Suprapubic skin (tissue), 4 donors: ENCODE measurements at regions not wholly inside any gene's neighbourhood (a gene's known extent, or its start where the extent isn't known, plus 50 kb on each side); places are given as distances from the start of the nearest gene placed in this dataset.

ENCODE experiments used
- DNase-seq, 2 donors: peaks; one replicate each; pipeline ENCODE4 v3.0.0-alpha.2; 2019; ENCODE audit warnings: low spot score in 2 of 2
- H3K27ac ChIP-seq: fragments of 200-600 bp; sonication (generic); one replicate; pipeline ENCODE4 v1.5.1; 2019
- H3K27me3 ChIP-seq: fragments of 200-600 bp; sonication (generic); one replicate; pipeline ENCODE4 v1.5.1; 2019
- H3K36me3 ChIP-seq: fragments of 200-600 bp; sonication (generic); one replicate; pipeline ENCODE4 v1.5.1; 2019
- H3K4me1 ChIP-seq: fragments of 200-600 bp; sonication (generic); one replicate; pipeline ENCODE4 v1.5.1; 2019
- H3K4me3 ChIP-seq: fragments of 200-600 bp; sonication (generic); one replicate; pipeline ENCODE4 v1.5.1; 2019; ENCODE audit warnings: mild to moderate bottlenecking
- H3K9me3 ChIP-seq: fragments of 200-600 bp; sonication (generic); one replicate; pipeline ENCODE4 v1.5.1; 2019
- CTCF ChIP-seq, 2 donors: fragments of 200-600 bp in 1 of 2; fragments of 450-650 bp in 1 of 2; sonication (generic) in 1 of 2; IDR thresholded peaks; one replicate each; pipeline ENCODE4 v1.5.1; 2016 to 2019; ENCODE audit warnings: antibody characterized with exemption in 2 of 2, mild to moderate bottlenecking in 1 of 2, moderate library complexity in 1 of 2
- EP300 ChIP-seq: sonication (generic); formaldehyde crosslinking; IDR thresholded peaks from one replicate; pipeline ENCODE4 v1.6.1; 2017; ENCODE audit warnings: antibody characterized with exemption
- POLR2A ChIP-seq, 2 donors: fragments of 450-650 bp; IDR thresholded peaks; one replicate each; pipeline ENCODE4 v1.6.1; 2017; ENCODE audit warnings: antibody characterized with exemption in 2 of 2, mild to moderate bottlenecking in 2 of 2, moderate library complexity in 2 of 2
- POLR2AphosphoS5 ChIP-seq, 3 donors: sonication (generic); formaldehyde crosslinking; IDR thresholded peaks; one replicate each; pipeline ENCODE4 v1.6.1; 2017; ENCODE audit warnings: antibody characterized with exemption in 3 of 3
- WGBS: methylation state at CpG from one replicate; pipeline ENCODE4 v1.1.5; 2018; 5-methylcytosine and 5-hydroxymethylcytosine counted together

- no peak overlapping the region for H3K4me3 ChIP-seq
- H3K27me3 ChIP-seq = no peaks in the 10 kb centered on the region
- H3K36me3 ChIP-seq = no peaks in the 10 kb centered on the region
- DNase-seq = no peak
- 33% methylated on average over 2 of the region's 2 CpGs for WGBS
- H3K9me3 ChIP-seq = no peaks in the 10 kb centered on the region
- H3K27ac ChIP-seq = no peak overlapping the region
- H3K4me1 ChIP-seq = no peaks in the 10 kb centered on the region
- TF ChIP-seq POLR2AphosphoS5 (IDR thresholded peaks at IDR 0.05) = no peak
- TF ChIP-seq CTCF (IDR thresholded peaks at IDR 0.05) = no peak
- TF ChIP-seq EP300 = no peak
- no peak for TF ChIP-seq POLR2A (IDR thresholded peaks at IDR 0.05)
Observed at GRCh38 chr20:12660918-12661317, 347.9 kb upstream of the SPTLC3 start.

- Histone ChIP-seq H3K27me3 (no peaks in the 10 kb centered on the region), H3K27ac (no peak overlapping the region), H3K4me3 (no peak overlapping the region), H3K4me1 (no peaks in the 10 kb centered on the region), H3K36me3 (no peaks in the 10 kb centered on the region), H3K9me3 (no peaks in the 10 kb centered on the region)
- TF ChIP-seq CTCF (IDR thresholded peaks at IDR 0.05) = no peak
- no peak for TF ChIP-seq POLR2AphosphoS5 (IDR thresholded peaks at IDR 0.05)
- no peak for TF ChIP-seq EP300
- no peak for TF ChIP-seq POLR2A (IDR thresholded peaks at IDR 0.05)
- WGBS = 67% methylated on average over 1 of the region's 1 CpG
- DNase-seq = no peak
Observed at GRCh38 chr20:12670301-12670700, 338.5 kb upstream of the SPTLC3 start.

GRCh38 chr20:12673352-12673751 is 335.4 kb upstream of the SPTLC3 start:
- TF ChIP-seq POLR2A (IDR thresholded peaks at IDR 0.05) (no peak), POLR2AphosphoS5 (IDR thresholded peaks at IDR 0.05) (no peak), CTCF (IDR thresholded peaks at IDR 0.05) (no peak)
- no peak for DNase-seq
- H3K4me3 ChIP-seq = no peak overlapping the region
- H3K36me3 ChIP-seq = no peaks in the 10 kb centered on the region
- no peaks in the 10 kb centered on the region for H3K27me3 ChIP-seq
- WGBS = 89% methylated on average over 5 of the region's 5 CpGs
- no peaks in the 10 kb centered on the region for H3K9me3 ChIP-seq
- no peaks in the 10 kb centered on the region for H3K4me1 ChIP-seq
- H3K27ac ChIP-seq = no peak overlapping the region

- no peak for DNase-seq
- H3K4me3 ChIP-seq = no peak overlapping the region
- H3K27me3 ChIP-seq = no peaks in the 10 kb centered on the region
- H3K9me3 ChIP-seq = no peaks in the 10 kb centered on the region
- TF ChIP-seq EP300 (no peak), POLR2AphosphoS5 (IDR thresholded peaks at IDR 0.05) (no peak)
- no peaks in the 10 kb centered on the region for H3K36me3 ChIP-seq
- H3K27ac ChIP-seq = no peak overlapping the region
- WGBS = 87% methylated on average over 1 of the region's 1 CpG
- no peaks in the 10 kb centered on the region for H3K4me1 ChIP-seq
Observed at GRCh38 chr20:12677925-12678324, 330.8 kb upstream of the SPTLC3 start.

GRCh38 chr20:12679447-12679846 is 329.3 kb upstream of the SPTLC3 start:
- H3K4me1 ChIP-seq = no peaks in the 10 kb centered on the region
- no peaks in the 10 kb centered on the region for H3K27me3 ChIP-seq
- 57% methylated on average over 1 of the region's 1 CpG for WGBS
- DNase-seq = no peak
- no peaks in the 10 kb centered on the region for H3K9me3 ChIP-seq
- TF ChIP-seq EP300 = no peak
- TF ChIP-seq CTCF (IDR thresholded peaks at IDR 0.05) = no peak
- no peak for TF ChIP-seq POLR2A (IDR thresholded peaks at IDR 0.05)
- no peak for TF ChIP-seq POLR2AphosphoS5 (IDR thresholded peaks at IDR 0.05)
- no peaks in the 10 kb centered on the region for H3K36me3 ChIP-seq
- H3K4me3 ChIP-seq = no peak overlapping the region
- H3K27ac ChIP-seq = no peak overlapping the region

- TF ChIP-seq EP300 (no peak), POLR2AphosphoS5 (IDR thresholded peaks at IDR 0.05) (no peak), POLR2A (IDR thresholded peaks at IDR 0.05) (no peak), CTCF (IDR thresholded peaks at IDR 0.05) (no peak)
- H3K4me1 ChIP-seq = no peaks in the 10 kb centered on the region
- H3K27ac ChIP-seq = no peak overlapping the region
- H3K4me3 ChIP-seq = no peak overlapping the region
- no peaks in the 10 kb centered on the region for H3K27me3 ChIP-seq
- no peak for DNase-seq
- no peaks in the 10 kb centered on the region for H3K36me3 ChIP-seq
- H3K9me3 ChIP-seq = no peaks in the 10 kb centered on the region
Observed at GRCh38 chr20:12682613-12683012, 326.2 kb upstream of the SPTLC3 start.
